HS-27A (cell line): ENCODE measurements at regions not wholly inside any gene's neighbourhood (a gene's known extent, or its start where the extent isn't known, plus 50 kb on each side); places are given as distances from the start of the nearest gene placed in this dataset.
"Not testable (repeated sequence)": the region's sequence is repeated elsewhere in the genome, so short reads cannot be mapped to it uniquely, and the experiment has no call there.

Experiments used
- DNase-seq: peaks from one replicate; pipeline ENCODE4 v3.0.0-alpha.2; 2012; ENCODE audit warnings: low read depth, missing footprints

- no peak for DNase-seq
Observed at GRCh38 chr7:155229548-155230168, 68.0 kb upstream of the INSIG1 start.

- peak; percentile 66 for DNase-seq
Observed at GRCh38 chr7:155230169-155230593, 67.5 kb upstream of the INSIG1 start.

GRCh38 chr7:155231241-155231800, 66.4 kb upstream of the INSIG1 start:
- no peak for DNase-seq

GRCh38 chr7:155231941-155232340, 65.7 kb upstream of the INSIG1 start:
- DNase-seq, result no peak

- no peak for DNase-seq
Observed at GRCh38 chr7:155232911-155233310, 64.8 kb upstream of the INSIG1 start.

- DNase-seq, result no peak
Observed at GRCh38 chr7:155233311-155234157, 64.1 kb upstream of the INSIG1 start.

- no peak for DNase-seq
Observed at GRCh38 chr7:155234158-155234492, 63.6 kb upstream of the INSIG1 start.

GRCh38 chr7:155234950-155235789, 62.5 kb upstream of the INSIG1 start:
- DNase-seq, result no peak

GRCh38 chr7:155236386-155236785, 61.3 kb upstream of the INSIG1 start:
- DNase-seq, result no peak

GRCh38 chr7:155237297-155237696, 60.4 kb upstream of the INSIG1 start:
- DNase-seq, result no peak

GRCh38 chr7:155237730-155238129, 59.9 kb upstream of the INSIG1 start:
- DNase-seq, result no peak

- not testable (repeated sequence) for DNase-seq
Observed at GRCh38 chr7:155239431-155240087, 58.1 kb upstream of the INSIG1 start.

- DNase-seq, result no peak
Observed at GRCh38 chr7:155244675-155245074, 53.0 kb upstream of the INSIG1 start.

- DNase-seq, result no peak
Observed at GRCh38 chr7:155247479-155248365, 50.0 kb upstream of the INSIG1 start.
